H9 (cell line): ENCODE measurements at regions not wholly inside any gene's neighbourhood (a gene's known extent, or its start where the extent isn't known, plus 50 kb on each side); places are given as distances from the start of the nearest gene placed in this dataset.

Source experiments
- DNase-seq: peaks from one replicate; pipeline ENCODE4 v3.0.0-alpha.2; 2017
- H2AFZ ChIP-seq: one replicate; pipeline ENCODE4 v1.6.1; 2013; ENCODE audit warnings: mild to moderate bottlenecking, low read length, control low read depth, moderate library complexity
- H2AK5ac ChIP-seq: 2 replicates; pipeline ENCODE4 v1.6.1; 2013; ENCODE audit warnings: low read length, control low read depth, mixed read lengths; ENCODE audit not compliant: insufficient read length
- H2BK120ac ChIP-seq: one replicate; pipeline ENCODE4 v1.6.1; 2013; ENCODE audit warnings: low read depth, mild to moderate bottlenecking, low read length, control low read depth, inconsistent platforms; ENCODE audit not compliant: poor library complexity, severe bottlenecking
- H2BK12ac ChIP-seq: 2 replicates; pipeline ENCODE4 v1.6.1; 2013; ENCODE audit warnings: low read length, control low read depth, mixed read lengths, low read depth; ENCODE audit not compliant: insufficient read length
- H2BK15ac ChIP-seq: 2 replicates; pipeline ENCODE4 v1.6.1; 2013; ENCODE audit warnings: low read depth, low read length, control low read depth
- H2BK20ac ChIP-seq: one replicate; pipeline ENCODE4 v1.6.1; 2013; ENCODE audit warnings: low read depth, mild to moderate bottlenecking, low read length, control low read depth, inconsistent platforms; ENCODE audit not compliant: poor library complexity, severe bottlenecking
- H2BK5ac ChIP-seq: 2 replicates; pipeline ENCODE4 v1.6.1; 2013; ENCODE audit warnings: low read length, control low read depth, mixed read lengths; ENCODE audit not compliant: insufficient read length
- H3K14ac ChIP-seq: 2 replicates; pipeline ENCODE4 v1.6.1; 2013; ENCODE audit warnings: low read length, control low read depth; ENCODE audit not compliant: insufficient read depth
- H3K18ac ChIP-seq: 2 replicates; pipeline ENCODE4 v1.6.1; 2013; ENCODE audit warnings: low read depth, mild to moderate bottlenecking, mixed read lengths, low read length, control low read depth; ENCODE audit not compliant: insufficient read length
- H3K23ac ChIP-seq: 2 replicates; pipeline ENCODE4 v1.6.1; 2013; ENCODE audit warnings: low read length, control low read depth, mixed read lengths, low read depth; ENCODE audit not compliant: insufficient read length
- H3K23me2 ChIP-seq: 2 replicates; pipeline ENCODE4 v1.6.1; 2013; ENCODE audit warnings: low read depth, mild to moderate bottlenecking, mixed read lengths, low read length, control low read depth; ENCODE audit not compliant: insufficient read length, poor library complexity, severe bottlenecking
- H3K27ac ChIP-seq: 2 replicates; pipeline ENCODE4 v1.5.1; 2013; ENCODE audit warnings: low read length, control low read depth, mixed read lengths, low read depth; ENCODE audit not compliant: insufficient read length
- H3K27me3 ChIP-seq: 2 replicates; pipeline ENCODE4 v1.6.1; 2013; ENCODE audit warnings: low read length, control low read depth, inconsistent platforms; ENCODE audit not compliant: insufficient read depth
- H3K4ac ChIP-seq: 2 replicates; pipeline ENCODE4 v1.6.1; 2013; ENCODE audit warnings: low read depth, mild to moderate bottlenecking, control low read depth, inconsistent platforms, low read length, moderate library complexity
- H3K4me1 ChIP-seq: 2 replicates; pipeline ENCODE4 v1.6.1; 2013; ENCODE audit warnings: low read length, control low read depth, inconsistent platforms; ENCODE audit not compliant: insufficient read depth
- H3K4me2 ChIP-seq: 2 replicates; pipeline ENCODE4 v1.6.1; 2013; ENCODE audit warnings: low read length, control low read depth, mixed read lengths; ENCODE audit not compliant: insufficient read length, insufficient read depth
- H3K56ac ChIP-seq: 2 replicates; pipeline ENCODE4 v1.6.1; 2013; ENCODE audit warnings: low read depth, mild to moderate bottlenecking, mixed read lengths, low read length, control low read depth; ENCODE audit not compliant: insufficient read length
- H3K79me1 ChIP-seq: 2 replicates; pipeline ENCODE4 v1.6.1; 2013; ENCODE audit warnings: low read depth, mild to moderate bottlenecking, moderate library complexity, low read length, control low read depth, inconsistent platforms; ENCODE audit not compliant: insufficient read depth, poor library complexity, severe bottlenecking
- H3K79me2 ChIP-seq: 2 replicates; pipeline ENCODE4 v1.6.1; 2013; ENCODE audit warnings: low read length, control low read depth, inconsistent platforms; ENCODE audit not compliant: insufficient read depth
- H3K9ac ChIP-seq: 2 replicates; pipeline ENCODE4 v1.6.1; 2013; ENCODE audit warnings: low read length, control low read depth, mixed read lengths; ENCODE audit not compliant: insufficient read length; ENCODE audit errors: extremely low read depth
- H3K9me3 ChIP-seq: one replicate; pipeline ENCODE4 v1.6.1; 2013; ENCODE audit warnings: low read depth, low read length, inconsistent platforms; ENCODE audit not compliant: control insufficient read depth
- H3T11ph ChIP-seq: one replicate; pipeline ENCODE4 v1.6.1; 2013; ENCODE audit warnings: mild to moderate bottlenecking, low read length, control low read depth, inconsistent platforms
- H4K20me1 ChIP-seq: one replicate; pipeline ENCODE4 v1.6.1; 2013; ENCODE audit not compliant: control insufficient read depth, insufficient read length, insufficient read depth
- H4K5ac ChIP-seq: 2 replicates; pipeline ENCODE4 v1.6.1; 2013; ENCODE audit warnings: low read depth, mild to moderate bottlenecking, mixed read lengths, low read length, control low read depth; ENCODE audit not compliant: insufficient read length
- H4K8ac ChIP-seq: replicated peaks from 2 replicates; pipeline ENCODE4 v1.6.1; 2013; ENCODE audit warnings: low read length, control low read depth, mixed read lengths, low read depth; ENCODE audit not compliant: insufficient read length
- H4K91ac ChIP-seq: 2 replicates; pipeline ENCODE4 v1.6.1; 2013; ENCODE audit warnings: low read depth, mild to moderate bottlenecking, moderate library complexity, mixed read lengths, low read length, control low read depth; ENCODE audit not compliant: insufficient read length
- H3K27ac Mint-ChIP-seq, 3 experiments: 2 replicates in 2 of 3; 3 replicates in 1 of 3; pipeline ENCODE4 v1.8.0; 2020 to 2021; ENCODE audit warnings: mixed read lengths in 3 of 3, mild to moderate bottlenecking in 1 of 3, moderate library complexity in 1 of 3
- H3K27me3 Mint-ChIP-seq: 2 replicates; pipeline ENCODE4 v1.8.0; 2021; ENCODE audit warnings: low read depth, mild to moderate bottlenecking, moderate library complexity, mixed read lengths
- H3K36me3 Mint-ChIP-seq, 3 experiments: 2 replicates in 2 of 3; 3 replicates in 1 of 3; pipeline ENCODE4 v1.8.0; 2020 to 2021; ENCODE audit warnings: low read depth in 3 of 3, mixed read lengths in 3 of 3; ENCODE audit not compliant: insufficient read depth in 1 of 3
- H3K4me1 Mint-ChIP-seq, 2 experiments: 2 replicates each; pipeline ENCODE4 v1.8.0; 2020; ENCODE audit warnings: mixed read lengths in 2 of 2
- H3K4me3 Mint-ChIP-seq, 2 experiments: 2 replicates in 1 of 2; 3 replicates in 1 of 2; pipeline ENCODE4 v1.8.0; 2020 to 2021; ENCODE audit warnings: mild to moderate bottlenecking in 2 of 2, mixed read lengths in 2 of 2, moderate library complexity in 1 of 2
- H3K9me3 Mint-ChIP-seq, 2 experiments: 2 replicates in 1 of 2; 3 replicates in 1 of 2; pipeline ENCODE4 v1.8.0; 2020; ENCODE audit warnings: mild to moderate bottlenecking in 2 of 2, mixed read lengths in 2 of 2, moderate library complexity in 1 of 2
- CTCF ChIP-seq: fragments of 200-600 bp; sonication (generic); conservative IDR thresholded peaks from 3 replicates; pipeline ENCODE4 v1.8.0; 2021; ENCODE audit warnings: antibody characterized with exemption, mild to moderate bottlenecking
- WGBS: extraction: QIAGEN DNeasy Blood & Tissue Kit; methylation state at CpG from one replicate; pipeline ENCODE4 v1.1.7; 2013; ENCODE audit warnings: missing lambda C conversion rate, low lambda C conversion rate, mixed read lengths; ENCODE audit not compliant: insufficient read length; ENCODE audit errors: extremely low coverage; 5-methylcytosine and 5-hydroxymethylcytosine counted together

GRCh38 chr2:125591954-125592353 is 1064.0 kb upstream of the GYPC start:
- no peaks in the 10 kb centered on the region for H3K27me3 ChIP-seq
- no peak overlapping the region for H2BK15ac ChIP-seq
- WGBS: no CpG with 5 or more reads among the region's 4 CpGs
- no peak overlapping the region for H2AFZ ChIP-seq
- H3K27ac ChIP-seq: no peak overlapping the region
- H3K18ac ChIP-seq: no peak overlapping the region
- no peak overlapping the region for H2BK20ac ChIP-seq
- no peaks in the 10 kb centered on the region for H3K23me2 ChIP-seq
- H3K4me1 ChIP-seq: no peaks in the 10 kb centered on the region
- no peaks in the 10 kb centered on the region for H3K79me2 ChIP-seq
- H3K4ac ChIP-seq: no peak overlapping the region
- no peak overlapping the region for H4K8ac ChIP-seq
- Mint-ChIP-seq H3K4me1 (peaks cover 3 to 10% of the 10 kb centered on the region in 2 experiments; a peak in 3 of 4 replicates), H3K27me3 (no peaks in the 10 kb centered on the region), H3K4me3 (no peak overlapping the region), H3K36me3 (peaks cover 0 to 7% (median 3%) of the 10 kb centered on the region in 3 experiments; a peak in 3 of 7 replicates), H3K9me3 (peaks cover 0 to 7% of the 10 kb centered on the region in 2 experiments; a peak in 2 of 5 replicates), H3K27ac (no peak overlapping the region)
- H3K4me2 ChIP-seq: no peak overlapping the region
- no peak overlapping the region for H3K14ac ChIP-seq
- DNase-seq: no peak
- no peaks in the 10 kb centered on the region for H3K9me3 ChIP-seq
- H2BK120ac ChIP-seq: no peak overlapping the region
- H2BK12ac ChIP-seq: no peak overlapping the region
- no peak overlapping the region for H3K9ac ChIP-seq
- no peak overlapping the region for H3K23ac ChIP-seq
- H4K91ac ChIP-seq: no peak overlapping the region
- H2AK5ac ChIP-seq: no peak overlapping the region
- no peak overlapping the region for H3K56ac ChIP-seq
- no peak overlapping the region for H3T11ph ChIP-seq
- no peaks in the 10 kb centered on the region for H3K79me1 ChIP-seq
- TF ChIP-seq CTCF: no peak
- H4K5ac ChIP-seq: no peak overlapping the region
- no peaks in the 10 kb centered on the region for H4K20me1 ChIP-seq
- H2BK5ac ChIP-seq: no peak overlapping the region
